ENCODE measurements at regions not wholly inside any gene's neighbourhood (a gene's known extent, or its start where the extent isn't known, plus 50 kb on each side); places are given as distances from the start of the nearest gene placed in this dataset.
"Not testable (repeated sequence)": the region's sequence is repeated elsewhere in the genome, so short reads cannot be mapped to it uniquely, and the experiment has no call there.

GRCh38 chr4:32689518-32689917 is 1969.3 kb downstream of the PCDH7 start:
- peak; percentile 61 for DNase-seq (ENCODE audit: low read depth)

GRCh38 chr4:32697281-32697814 is 1977.2 kb downstream of the PCDH7 start:
- no peak for DNase-seq (ENCODE audit: low read depth)

DNA sequence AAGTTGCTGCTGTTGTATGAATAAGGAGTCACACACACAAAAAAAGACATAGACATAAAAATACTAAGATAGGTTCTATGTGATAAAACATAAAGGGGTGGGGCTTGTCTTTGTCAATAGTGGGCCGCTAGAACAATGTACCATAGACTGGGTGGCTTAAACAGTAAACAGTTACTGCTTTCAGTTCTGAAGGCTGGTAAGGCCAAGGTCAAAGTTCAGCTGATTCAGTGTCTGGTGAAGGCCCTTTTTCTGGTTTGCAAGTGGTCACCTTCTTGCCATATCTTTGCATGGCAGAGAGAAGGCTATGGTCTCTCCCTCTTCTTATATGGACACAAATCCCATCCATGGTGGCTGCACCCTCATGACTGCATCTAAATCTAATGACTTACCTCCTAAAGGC is 1980.7 kb downstream of the PCDH7 start:
- DNase-seq (ENCODE audit: low read depth), result no peak

GRCh38 chr4:32706893-32707292 is 1986.7 kb downstream of the PCDH7 start:
- DNase-seq (ENCODE audit: low read depth), result no peak

DNA sequence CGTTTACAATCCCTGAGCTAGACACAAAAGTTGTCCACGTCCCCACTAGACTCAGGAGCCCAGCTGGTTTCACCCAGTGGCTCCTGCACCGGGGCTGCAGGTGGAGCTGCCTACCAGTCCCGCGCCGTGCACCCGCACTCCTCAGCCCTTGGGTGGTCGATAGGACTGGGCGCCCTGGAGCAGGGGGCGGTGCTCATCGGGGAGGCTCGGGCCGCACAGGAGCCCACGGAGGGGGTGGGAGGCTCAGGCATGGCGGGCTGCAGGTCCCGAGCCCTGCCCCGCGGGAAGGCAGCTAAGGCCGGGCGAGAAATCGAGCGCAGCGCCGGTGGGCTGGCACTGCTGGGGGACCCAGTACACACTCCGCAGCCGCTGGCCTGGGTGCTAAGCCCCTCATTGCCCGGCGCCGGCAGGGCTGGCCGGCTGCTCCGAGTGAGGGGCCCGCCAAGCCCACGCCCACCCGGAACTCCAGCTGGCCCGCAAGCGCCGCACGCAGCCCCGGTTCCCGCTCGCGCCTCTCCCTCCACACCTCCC is 1996.0 kb downstream of the PCDH7 start:
- DNase-seq (ENCODE audit: low read depth), result not testable (repeated sequence)

- DNase-seq (ENCODE audit: low read depth), result peak; percentile 83
These were observed 2015.9 kb downstream of the PCDH7 start for GRCh38 chr4:32735856-32736590.

GRCh38 chr4:32744211-32744610 is 2024.0 kb downstream of the PCDH7 start:
- DNase-seq (ENCODE audit: low read depth), result no peak

- no peak for DNase-seq (ENCODE audit: low read depth)
These were observed 2025.2 kb downstream of the PCDH7 start for GRCh38 chr4:32745351-32745750.

GRCh38 chr4:32748061-32748460 is 2027.9 kb downstream of the PCDH7 start:
- no peak for DNase-seq (ENCODE audit: low read depth)

- DNase-seq (ENCODE audit: low read depth), result peak; percentile 36
These were observed 2028.3 kb downstream of the PCDH7 start for GRCh38 chr4:32748498-32748897.

GRCh38 chr4:32752962-32753361 is 2032.8 kb downstream of the PCDH7 start:
- DNase-seq (ENCODE audit: low read depth), result peak; percentile 36

DNA sequence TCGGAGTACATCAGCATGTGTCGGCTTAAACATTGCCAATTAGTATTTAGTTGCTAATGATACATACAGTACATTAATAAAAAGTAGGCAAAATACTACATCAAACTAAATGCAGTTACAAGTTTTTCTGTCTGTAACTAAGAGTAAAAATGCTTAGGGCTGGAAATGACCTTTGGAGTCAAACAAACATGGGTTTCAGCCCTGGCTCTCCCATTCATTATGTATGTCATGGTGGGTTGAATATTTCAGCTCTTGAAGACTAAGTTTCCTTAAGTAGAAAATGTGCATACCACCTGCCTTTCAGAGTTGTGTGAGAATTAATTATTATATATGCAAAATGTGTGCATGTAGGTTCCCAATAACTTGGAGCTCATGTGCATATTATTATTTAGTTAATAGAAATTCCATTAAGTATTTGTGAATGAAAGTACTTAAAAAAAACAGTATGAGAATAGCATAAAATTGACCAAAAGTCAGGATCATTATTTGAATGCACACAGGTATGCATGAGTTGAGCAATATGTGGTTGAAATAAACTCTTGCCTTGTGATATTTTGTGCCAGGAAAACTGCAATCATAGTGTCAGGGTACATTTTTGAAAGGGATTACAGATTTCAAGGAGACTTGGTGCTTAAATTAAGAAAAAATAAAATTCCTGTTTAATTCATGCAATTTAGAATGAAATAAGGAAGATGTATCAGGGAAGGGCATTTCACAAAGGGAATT is 2048.7 kb downstream of the PCDH7 start:
- peak; percentile 56 for DNase-seq (ENCODE audit: low read depth)

DNA sequence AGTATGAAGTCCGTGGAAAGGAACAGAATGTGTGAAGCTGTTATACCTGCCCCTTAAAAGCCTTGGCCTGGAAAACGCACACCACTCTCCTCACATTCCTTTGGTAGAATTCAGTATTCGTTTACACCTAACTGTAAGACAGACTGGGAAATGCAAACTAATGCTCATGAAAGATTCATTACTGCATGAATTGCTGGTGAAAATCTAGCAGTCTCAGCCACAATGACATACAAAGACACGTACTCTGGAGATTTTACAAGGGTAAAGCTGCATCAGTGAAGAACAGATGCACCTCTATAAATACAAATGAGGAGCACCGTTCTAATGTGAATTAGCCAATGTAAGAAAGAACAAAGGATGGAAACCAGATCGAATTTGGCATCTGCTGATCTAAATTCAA is 2051.3 kb downstream of the PCDH7 start:
- DNase-seq (ENCODE audit: low read depth), result peak; percentile 29

DNA sequence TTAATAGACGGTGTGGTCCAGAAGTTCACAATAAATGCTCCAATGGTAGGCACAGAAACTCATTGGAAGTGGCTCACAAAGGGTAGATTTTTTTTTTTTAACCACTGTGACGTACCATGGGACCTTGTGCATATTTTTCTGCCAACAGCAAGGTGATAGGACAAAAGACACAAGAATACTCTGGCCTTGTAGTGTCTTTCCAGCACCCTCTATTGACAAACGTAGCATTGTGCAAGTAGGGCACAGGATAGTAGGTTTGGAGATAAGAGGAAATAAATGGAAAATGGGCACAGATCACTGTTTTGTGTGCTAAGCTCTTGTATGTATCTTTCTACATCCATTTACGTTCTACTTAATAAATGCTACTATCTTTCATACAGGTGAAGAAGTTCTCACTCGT is 2054.9 kb downstream of the PCDH7 start:
- peak; percentile 70 for DNase-seq (ENCODE audit: low read depth)

DNA sequence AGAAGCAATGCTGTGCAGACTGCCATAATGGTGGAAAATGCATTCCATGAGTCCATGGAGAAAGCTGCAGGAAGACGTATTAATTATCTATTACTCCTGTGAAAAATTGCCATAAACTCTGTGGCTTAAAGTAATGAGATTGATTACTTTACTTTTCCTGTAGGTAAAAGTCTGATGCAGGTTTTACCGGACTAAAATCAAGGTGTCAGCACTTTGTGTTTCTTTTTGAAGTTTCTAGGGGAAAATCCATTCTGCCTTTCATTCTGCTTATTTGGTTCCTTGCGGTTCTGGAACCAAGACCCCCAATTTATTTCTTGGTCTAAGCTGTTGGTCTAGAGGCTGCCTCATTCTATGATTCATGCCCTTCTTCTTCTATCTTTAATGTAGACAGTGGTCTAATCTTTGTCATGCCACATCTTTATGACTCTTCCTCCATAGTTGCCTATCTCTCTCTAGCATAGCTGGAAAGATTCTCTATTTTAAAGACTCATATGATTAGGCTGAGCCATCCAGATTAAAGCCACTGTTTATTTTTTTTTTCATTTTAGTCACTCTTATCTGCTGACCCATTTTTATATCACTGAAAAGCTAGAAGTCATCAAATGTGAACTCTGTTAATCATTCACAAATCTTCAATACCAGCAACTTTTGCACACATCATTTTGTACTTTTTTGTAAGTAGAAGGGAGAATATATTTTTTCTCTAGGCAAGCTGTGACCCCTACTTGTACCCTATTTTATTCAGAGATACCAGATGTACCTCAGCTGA is 2056.4 kb downstream of the PCDH7 start:
- DNase-seq (ENCODE audit: low read depth), result no peak

GRCh38 chr4:32778025-32778424 is 2057.9 kb downstream of the PCDH7 start:
- no peak for DNase-seq (ENCODE audit: low read depth)

- no peak for DNase-seq (ENCODE audit: low read depth)
These were observed 2058.8 kb downstream of the PCDH7 start for GRCh38 chr4:32778938-32779337.

DNA sequence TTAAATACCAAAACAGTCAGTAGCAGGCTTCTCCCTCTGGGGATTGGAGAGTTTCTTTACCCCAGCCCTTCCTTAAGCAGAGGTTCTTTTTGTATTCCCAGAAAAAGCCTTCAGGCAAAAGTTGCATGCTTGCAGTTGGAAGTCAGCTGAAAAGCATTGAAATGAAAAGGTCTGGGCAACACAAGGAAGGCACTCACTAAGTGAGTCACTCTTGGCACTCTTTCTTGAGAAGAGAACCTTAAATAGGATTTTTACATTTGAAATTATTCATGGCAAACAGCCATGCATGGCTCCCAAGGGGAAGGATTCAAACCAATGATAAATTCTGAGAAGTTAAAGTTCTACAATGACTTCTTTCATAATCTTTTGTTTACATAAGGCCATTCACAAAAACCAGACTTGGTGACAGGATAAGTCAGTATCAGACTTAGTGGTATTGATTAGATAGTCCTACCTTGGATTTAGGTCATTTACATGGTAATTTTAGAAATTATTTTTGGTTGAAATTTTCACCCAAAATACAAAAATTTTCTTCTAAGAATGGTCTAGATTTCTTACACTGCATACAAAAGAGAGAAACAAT is 2068.9 kb downstream of the PCDH7 start:
- DNase-seq (ENCODE audit: low read depth), result peak; percentile 97

DNA sequence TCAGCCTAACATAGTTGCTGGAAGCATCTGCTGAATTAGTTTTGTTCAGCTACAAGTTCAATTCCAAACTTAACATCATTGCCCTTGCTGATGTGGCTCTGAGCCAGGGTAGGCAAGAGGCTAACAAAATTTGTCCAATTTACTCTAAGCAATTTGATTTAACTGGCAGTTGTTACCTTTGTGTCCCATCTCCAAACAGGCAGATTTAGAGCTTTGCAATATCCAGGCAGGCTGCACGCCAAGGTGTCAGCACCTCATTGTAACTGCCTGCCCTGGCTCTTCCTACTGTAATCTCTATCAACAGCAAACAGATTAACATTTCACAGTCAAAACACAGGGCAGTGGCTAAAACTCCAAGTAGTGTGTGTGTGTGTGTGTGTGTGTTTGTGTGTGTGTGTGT is 2070.6 kb downstream of the PCDH7 start:
- no peak for DNase-seq (ENCODE audit: low read depth)

DNA sequence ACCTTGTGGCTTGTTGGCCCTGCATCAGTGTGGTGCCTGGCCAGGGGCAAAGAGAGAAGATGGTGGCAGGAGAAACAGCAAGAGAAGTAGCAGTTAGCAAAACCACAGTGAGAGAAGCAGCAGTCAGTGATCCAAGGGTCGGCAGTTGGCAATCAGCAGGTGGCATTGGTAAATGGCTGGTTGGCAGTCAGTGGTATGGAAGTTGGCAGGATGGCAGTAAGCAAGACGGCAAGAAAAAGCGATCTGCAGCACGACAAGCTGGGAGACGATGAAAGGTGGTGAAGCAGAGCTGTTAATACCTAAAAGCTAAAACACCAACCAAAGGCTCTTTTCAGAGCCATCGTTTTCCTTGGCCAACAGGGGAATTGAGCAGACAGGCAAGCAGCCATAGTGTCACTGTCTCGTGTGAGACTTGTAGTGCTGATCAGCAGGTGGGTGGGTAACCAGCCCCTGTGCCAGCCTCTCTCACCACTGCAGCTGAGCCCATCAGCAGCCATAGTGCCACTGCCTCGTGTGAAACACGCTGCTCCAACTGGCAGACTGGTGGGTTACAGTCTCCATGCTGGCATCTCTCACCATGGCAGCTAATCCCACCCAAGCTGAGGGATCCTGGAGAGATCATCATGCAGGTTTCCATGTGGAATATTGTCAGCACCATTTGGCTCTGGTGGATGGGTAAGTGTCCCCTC is 2078.4 kb downstream of the PCDH7 start:
- DNase-seq (ENCODE audit: low read depth), result no peak

DNA sequence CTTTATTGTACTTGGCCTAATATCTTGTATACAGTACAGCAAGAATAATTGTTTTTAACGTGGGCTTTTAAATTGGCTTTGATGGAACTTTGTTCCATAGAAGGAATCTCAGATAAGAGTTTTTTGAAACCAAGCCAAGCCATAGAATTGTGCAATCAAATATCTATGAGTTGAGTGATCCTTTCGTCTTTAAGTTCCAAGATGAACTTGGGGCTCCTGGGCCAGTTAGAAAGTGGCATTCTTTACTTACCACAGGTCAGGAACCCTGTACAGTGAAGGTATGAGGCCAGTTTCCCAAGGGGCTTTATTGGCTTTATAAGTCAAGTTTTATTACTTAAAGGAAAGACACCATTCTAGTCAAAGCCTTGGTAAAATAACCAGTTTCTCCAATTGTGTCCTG is 2104.2 kb downstream of the PCDH7 start:
- no peak for DNase-seq (ENCODE audit: low read depth)

Data from renal cortical epithelial cell (primary cell).